Stimulated activated CD4-positive, alpha-beta T cell treated with anti-CD3 and anti-CD28 coated beads, Interleukin-15, amount 100 ng/mL, for 1 hour (primary cell): ENCODE measurements at regions not wholly inside any gene's neighbourhood (a gene's known extent, or its start where the extent isn't known, plus 50 kb on each side); places are given as distances from the start of the nearest gene placed in this dataset.
"Not testable (repeated sequence)": the region's sequence is repeated elsewhere in the genome, so short reads cannot be mapped to it uniquely, and the experiment has no call there.

ENCODE experiments used
- DNase-seq, 2 donors: peaks; one replicate each; pipeline ENCODE4 v3.0.0-alpha.2; 2020; ENCODE audit warnings: low read depth in 1 of 2, low spot score in 1 of 2

DNA sequence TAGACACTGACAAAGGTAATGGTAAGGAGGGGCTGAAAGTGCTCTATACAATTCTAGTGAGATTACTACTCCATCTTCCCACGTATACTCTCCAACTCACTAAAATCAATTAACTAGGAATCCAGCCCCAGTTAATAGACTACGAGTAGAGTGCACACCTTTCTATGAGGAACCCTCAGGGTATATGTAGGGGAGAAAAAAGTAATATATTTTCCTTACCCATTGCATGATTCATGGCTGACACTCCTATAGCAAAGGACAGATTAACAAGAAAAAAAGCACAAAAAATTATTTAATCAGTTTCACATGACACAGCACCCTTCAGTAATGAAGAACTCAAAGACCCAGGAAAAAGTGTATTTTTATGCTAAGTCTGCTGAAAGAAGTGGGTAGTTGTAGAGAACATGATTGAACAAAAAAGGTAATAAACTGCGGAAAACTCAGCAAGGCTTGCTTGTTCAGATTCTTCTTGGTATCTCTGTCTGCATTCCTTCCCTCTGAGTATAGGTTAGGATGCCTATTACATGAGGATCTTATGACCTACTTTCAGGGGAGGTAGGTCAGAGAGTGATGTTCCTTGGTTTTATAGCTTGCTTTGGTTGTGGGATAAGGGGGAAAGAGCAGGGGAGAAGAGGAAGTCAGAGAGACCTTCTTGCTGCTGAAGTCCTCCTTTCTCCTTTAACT is 342.0 kb upstream of the DLGAP1 start:
- no peak for DNase-seq

DNA sequence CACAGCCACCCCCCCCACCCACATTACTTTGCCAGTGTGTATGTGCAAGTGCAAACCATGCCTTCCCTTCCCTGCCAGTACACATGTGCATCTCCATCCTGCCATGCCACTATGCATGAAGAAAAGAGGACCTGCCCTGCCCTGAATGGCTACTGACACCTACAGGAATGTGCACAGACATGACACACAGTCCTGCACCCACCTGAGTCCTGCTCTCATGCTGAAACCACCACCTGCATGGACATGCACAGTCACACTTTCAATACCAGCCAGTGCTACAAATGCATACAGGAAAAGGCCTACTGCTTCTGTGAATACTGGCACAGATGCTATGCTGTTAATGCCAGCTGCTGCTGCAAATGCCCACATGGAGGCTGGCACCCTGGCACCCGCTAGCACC is 334.4 kb upstream of the DLGAP1 start:
- no peak for DNase-seq

- DNase-seq, result no peak
These were observed 326.8 kb upstream of the DLGAP1 start for GRCh38 chr18:4781873-4782272.

- DNase-seq, result no peak
These were observed 310.3 kb upstream of the DLGAP1 start for GRCh38 chr18:4765401-4765800.

DNA sequence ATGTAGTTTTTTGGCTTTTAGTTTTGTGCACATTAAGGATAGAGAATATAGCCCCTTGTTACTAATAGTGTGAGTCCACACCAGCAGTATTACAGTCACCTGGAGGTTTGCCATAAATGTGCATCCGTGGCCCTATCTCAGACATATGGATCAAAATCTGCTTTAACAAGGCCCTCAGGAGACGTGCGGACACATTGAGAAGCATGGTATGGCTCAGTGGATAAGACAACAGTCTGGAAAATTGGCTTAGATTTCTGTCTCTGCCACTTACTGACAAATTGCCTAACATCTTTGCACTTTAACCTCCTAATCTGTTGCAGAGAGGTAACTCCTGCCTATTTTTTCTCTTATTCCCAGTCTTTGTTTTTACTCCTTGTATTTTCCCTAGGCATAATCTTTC is 307.2 kb upstream of the DLGAP1 start:
- no peak for DNase-seq

GRCh38 chr18:4758980-4759379 is 303.9 kb upstream of the DLGAP1 start:
- no peak for DNase-seq

GRCh38 chr18:4755848-4756247 is 300.7 kb upstream of the DLGAP1 start:
- no peak for DNase-seq

DNA sequence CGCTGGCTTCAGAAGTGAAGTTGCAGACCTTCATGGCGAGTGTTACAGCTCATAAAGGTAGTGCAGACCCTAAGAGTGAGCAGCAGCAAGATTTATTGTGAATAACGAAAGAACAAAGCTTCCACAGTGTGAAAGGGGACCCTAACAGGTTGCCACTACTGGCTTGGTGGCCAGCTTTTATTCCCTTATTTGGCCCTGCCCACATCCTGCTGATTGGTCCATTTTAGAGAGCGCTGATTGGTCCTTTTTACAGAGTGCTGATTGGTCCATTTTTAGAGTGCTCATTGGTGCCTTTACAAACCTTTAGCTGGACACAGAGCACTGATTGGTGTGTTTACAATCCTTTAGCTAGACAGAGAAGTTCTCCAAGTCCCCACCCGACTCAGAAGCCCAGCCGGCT is 298.0 kb upstream of the DLGAP1 start:
- not testable (repeated sequence) for DNase-seq

- DNase-seq, result no peak
These were observed 296.4 kb upstream of the DLGAP1 start for GRCh38 chr18:4751523-4751922.

DNA sequence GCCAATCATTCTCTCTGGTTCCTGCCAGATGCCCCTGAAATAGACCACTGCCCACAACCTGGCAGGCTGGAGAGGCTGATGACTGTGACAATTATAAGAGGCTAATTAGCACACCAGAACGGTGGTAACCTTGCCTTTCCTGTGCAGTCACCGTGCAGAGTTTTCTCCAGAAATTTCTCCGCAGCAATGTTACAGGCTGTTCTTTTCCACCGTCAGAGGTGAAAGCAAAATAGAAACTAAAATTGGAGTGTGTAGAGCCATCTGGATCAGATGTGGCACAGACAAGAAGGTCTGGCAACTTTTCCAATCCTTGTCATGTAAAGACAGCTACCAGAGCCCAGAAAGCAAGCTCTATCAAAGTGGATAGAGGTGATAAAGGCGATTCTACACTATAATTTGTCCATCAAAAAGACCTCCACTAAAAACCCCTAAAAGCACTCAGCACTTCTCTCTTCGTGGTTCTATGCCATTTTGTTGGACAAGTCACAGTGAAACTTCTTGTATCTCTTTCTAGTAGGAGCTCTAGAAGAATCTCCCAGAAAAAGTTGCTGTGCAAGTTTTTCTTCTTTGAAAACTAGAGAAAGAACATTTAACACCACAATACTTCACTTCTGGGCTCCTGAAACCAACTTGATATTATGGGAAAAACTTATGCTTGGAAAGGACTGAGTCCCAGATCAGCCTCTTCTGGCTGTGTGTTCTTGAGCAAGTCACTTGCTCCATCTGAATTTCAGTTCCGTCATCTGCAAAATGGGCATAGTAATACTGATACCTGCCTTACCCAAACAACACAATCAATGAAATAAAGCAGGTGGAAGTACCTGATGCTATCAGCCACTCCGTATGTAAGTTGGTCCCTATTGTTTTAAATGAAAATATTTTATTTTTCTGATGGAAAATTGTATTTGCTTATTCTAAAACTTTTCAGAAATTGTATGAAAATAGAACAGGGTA is 295.6 kb upstream of the DLGAP1 start:
- DNase-seq, result no peak

- no peak for DNase-seq
These were observed 293.9 kb upstream of the DLGAP1 start for GRCh38 chr18:4748975-4749374.

DNA sequence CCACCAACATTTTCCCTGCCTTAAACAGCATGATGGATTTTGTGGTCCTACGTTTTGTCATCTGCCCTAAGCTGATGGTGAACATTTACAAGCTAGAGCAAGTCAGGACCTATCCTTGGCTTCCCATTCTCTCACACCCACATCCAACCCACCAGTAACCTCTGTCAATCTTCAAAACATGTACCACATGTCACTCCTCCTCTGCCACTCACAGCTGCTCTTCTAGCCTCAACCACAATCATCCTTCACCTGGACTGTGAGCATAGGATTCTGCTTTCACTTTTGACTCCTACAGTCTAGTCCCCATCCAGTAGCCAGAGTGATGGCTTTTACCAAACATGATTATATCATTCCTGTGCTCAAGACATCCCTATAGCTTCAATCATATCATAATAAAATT is 279.8 kb upstream of the DLGAP1 start:
- no peak for DNase-seq

DNA sequence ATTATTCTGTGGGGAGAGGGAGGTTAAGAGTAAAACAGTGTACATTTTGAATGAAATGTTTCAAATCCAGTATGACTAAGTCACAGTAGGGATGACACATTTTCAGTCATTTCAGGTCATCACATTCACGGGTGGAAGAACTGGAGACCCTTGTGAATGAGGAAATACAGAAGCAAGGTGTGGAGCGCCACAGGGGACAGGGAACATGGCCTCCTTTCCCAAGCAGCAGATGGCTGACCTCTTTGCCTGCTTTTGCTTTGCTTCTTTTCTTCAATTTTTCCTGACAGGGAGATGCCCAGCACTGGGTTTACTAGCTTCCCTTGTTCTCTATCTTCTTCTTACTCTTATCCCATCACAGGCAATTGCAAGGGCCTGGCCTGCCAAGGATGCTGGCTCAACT is 278.9 kb upstream of the DLGAP1 start:
- DNase-seq, result no peak

GRCh38 chr18:4721545-4721944 is 266.4 kb upstream of the DLGAP1 start:
- DNase-seq, result no peak

DNA sequence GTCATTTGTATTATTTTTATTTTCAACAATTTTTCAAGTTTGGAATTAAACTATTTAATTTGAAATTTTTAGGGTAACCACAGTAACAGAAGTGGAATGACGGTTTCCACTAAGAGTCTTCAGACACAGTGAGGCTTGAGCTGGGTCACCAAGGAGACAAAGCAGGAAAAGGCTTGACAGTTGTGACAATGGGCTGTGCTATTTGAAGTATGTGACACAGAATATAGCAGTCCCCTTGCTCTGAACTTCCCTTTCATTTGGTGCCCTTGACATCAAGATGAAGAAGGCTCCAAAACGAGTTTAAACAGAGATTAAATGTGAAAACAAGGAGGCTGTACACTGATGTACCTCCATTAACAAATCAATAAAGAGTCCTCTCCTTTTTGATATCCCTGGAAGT is 265.4 kb upstream of the DLGAP1 start:
- DNase-seq, result no peak

DNA sequence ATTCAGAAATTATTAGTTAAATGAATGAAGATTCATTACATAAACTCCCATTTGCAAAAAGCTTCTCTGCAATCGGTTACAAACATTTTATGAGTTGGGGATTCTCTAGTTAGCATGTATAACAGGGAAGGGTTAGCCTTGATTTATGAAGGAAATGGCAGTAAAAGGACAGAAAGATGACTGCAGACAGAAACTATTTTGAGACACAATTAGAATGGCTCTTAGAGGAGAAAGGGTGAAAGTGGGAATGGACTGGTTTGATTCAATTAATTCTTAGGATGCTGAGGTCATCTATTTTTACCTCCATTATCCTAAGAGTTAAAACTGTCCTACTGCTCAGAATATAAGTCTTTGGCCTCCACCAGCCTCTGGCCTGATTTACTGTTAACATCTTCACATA is 250.8 kb upstream of the DLGAP1 start:
- no peak for DNase-seq

- no peak for DNase-seq
These were observed 249.7 kb upstream of the DLGAP1 start for GRCh38 chr18:4704781-4705180.

DNA sequence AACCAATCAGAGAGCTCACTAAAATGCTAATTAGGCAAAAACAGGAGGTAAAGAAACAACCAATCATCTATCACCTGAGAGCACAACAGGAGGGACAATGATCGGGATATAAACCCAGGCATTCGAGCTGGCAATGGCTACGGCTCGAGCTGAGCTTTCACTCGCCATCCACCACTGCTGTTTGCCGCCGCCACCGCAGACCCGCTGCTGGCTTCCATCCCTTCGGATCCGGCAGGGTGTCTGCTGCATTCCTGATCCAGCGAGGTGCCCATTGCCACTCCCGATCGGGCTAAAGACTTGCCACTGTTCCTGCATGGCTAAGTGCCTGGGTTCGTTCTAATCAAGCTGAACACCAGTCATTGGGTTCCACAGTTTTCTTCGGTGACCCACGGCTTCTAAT is 236.7 kb upstream of the DLGAP1 start:
- DNase-seq, result no peak

GRCh38 chr18:4678685-4679084 is 223.6 kb upstream of the DLGAP1 start:
- DNase-seq, result not testable (repeated sequence)

GRCh38 chr18:4677006-4677405 is 221.9 kb upstream of the DLGAP1 start:
- no peak for DNase-seq

GRCh38 chr18:4672162-4672561 is 217.1 kb upstream of the DLGAP1 start:
- no peak for DNase-seq

DNA sequence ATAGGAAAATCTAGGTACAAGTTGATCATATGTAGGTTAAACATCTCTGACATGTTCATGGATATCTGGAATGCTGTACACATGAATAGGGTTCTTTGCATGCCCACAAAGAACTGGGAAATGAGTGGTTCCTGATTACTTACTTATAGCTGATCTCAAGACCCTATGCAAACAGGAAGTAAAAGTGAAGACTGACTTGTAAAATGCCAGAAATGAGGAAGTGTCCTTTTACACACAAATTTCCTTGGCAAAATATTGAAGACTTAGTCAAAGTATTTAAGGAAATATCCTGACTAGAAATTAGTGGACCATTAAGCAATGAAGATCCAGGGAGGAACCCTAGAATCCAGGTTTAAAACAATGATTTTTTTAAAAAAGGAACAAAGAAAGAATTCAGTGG is 203.7 kb upstream of the DLGAP1 start:
- DNase-seq, result no peak

DNA sequence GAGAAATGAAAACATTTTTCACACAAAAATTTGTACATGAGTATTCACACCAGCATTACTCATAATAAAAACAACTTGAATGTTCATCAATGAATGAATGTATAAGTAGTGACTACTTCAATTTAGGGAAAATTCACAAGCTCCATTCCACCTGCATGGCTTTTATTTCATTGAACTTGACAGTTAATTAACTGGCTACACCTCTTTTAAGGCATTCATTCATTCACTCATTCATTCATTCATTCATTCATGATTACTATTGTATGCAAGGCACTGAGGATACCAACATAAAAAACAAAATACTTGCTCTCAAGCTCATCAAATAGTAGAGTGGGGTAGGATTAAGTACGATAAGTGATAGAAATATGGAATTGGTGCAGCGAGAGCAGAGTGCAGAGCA is 198.3 kb upstream of the DLGAP1 start:
- DNase-seq, result no peak
